Stimulated activated CD4-positive, alpha-beta T cell treated with anti-CD3 and anti-CD28 coated beads, Interleukin-4, amount 100 ng/mL, for 48 hours (primary cell): ENCODE measurements at regions not wholly inside any gene's neighbourhood (a gene's known extent, or its start where the extent isn't known, plus 50 kb on each side); places are given as distances from the start of the nearest gene placed in this dataset.

Experiments
- DNase-seq, 2 donors: peaks; one replicate each; pipeline ENCODE4 v3.0.0-alpha.2; 2020; ENCODE audit warnings: low read depth in 2 of 2

- no peak for DNase-seq
Observed at GRCh38 chr2:14684516-14684915, 52.0 kb downstream of the LRATD1 start.

- DNase-seq = no peak
Observed at GRCh38 chr2:14690926-14691325, 58.4 kb downstream of the LRATD1 start.

DNA sequence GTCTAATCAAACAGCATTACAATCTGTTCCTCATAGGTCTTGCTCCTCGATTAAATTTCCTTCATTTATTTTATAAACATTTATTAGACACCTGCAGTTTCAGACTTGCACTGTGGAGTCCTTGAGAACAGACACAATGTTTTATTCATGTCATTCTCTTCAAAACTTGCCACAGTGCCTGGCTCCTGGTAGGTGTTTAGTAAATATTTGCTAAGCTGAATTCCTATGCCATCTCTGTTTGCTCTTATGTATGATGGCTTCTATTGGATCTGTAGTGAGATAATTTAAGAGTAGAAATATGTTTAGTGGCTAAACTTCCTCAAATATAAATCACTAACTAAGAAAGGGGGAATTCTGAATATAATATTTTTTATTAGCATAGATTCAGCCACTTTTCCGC lies 61.4 kb downstream of the LRATD1 start:
- no peak for DNase-seq

DNA sequence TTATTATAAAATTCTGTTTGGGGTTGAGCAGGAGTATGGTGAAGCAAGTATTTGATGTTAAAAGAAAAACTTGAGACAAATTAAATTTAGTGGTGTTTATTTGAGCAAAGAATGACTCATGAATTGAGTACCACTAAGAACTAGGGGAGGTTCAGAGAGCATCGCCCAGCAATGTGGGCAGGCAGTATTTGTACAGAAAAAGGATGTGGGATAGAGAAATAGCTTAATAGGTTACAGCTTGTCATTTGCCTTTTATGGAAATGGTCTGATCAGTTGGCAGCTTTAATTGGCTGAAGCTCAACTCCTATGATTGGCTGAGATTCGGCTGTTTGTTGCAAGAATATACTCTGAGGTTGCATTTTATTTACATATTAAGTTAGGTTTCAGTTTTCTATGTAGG lies 68.2 kb downstream of the LRATD1 start:
- DNase-seq = no peak

GRCh38 chr2:14702258-14702657 lies 69.7 kb downstream of the LRATD1 start:
- no peak for DNase-seq

- DNase-seq = no peak
Observed at GRCh38 chr2:14706201-14706600, 73.7 kb downstream of the LRATD1 start.

GRCh38 chr2:14712111-14712510 lies 79.6 kb downstream of the LRATD1 start:
- no peak for DNase-seq

- DNase-seq = no peak
Observed at GRCh38 chr2:14713248-14713647, 80.7 kb downstream of the LRATD1 start.

- DNase-seq = no peak
Observed at GRCh38 chr2:14715600-14715999, 83.1 kb downstream of the LRATD1 start.

DNA sequence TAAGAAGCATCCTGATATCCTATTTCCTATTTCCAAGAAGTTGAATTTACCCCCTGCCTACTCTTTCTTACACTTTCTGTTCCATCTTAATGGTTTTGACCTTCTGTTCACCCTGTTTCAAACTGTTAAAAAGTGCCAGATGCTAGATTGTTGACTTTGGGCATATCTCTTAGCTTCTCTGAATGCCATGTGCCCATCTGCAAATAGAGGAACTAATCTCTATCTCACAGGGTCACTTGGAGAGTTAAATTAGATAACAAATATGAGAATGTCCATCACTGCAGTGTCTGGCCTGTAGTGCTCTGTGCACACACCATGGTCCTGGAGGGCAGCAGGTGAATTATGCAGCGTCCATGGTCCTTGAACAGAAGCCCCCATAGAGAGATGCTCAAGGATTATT lies 83.8 kb downstream of the LRATD1 start:
- no peak for DNase-seq

DNA sequence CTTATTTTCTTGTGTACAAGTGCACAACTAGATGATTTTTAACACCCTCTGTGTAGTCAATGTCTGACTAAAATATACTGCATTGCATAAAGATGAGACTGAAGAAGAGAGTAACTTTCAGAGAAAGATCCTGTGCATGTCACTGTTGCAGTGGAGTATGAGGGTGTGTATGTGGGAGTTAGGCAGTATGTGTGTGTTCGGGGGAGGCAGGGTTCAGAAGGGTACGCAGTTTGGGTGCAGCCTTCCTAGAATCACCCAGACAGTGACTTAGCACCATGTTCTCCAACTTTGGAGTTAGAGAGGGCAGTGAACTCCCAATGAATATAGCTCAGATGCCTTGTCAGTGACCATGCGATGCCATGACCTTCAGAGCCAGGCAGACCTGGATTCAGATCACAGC lies 84.6 kb downstream of the LRATD1 start:
- DNase-seq = no peak

DNA sequence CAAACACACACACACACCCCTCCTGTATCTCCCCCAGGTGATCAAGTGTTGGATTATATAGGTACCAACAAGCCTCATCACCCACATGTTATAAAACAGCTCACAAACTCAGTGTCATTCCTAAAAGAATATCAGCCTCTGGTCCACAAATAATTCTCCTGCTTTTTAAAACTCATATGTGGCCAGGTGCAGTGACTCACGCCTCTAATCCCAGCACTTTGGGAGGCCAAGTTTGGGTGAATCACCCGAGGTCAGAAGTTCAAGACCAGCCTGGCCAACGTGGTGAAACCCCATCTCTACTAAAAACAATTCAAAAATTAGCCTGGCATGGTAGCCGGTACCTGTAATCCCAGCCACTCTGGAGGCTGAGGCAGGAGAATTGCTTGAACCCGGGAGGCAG lies 87.8 kb downstream of the LRATD1 start:
- DNase-seq = no peak

DNA sequence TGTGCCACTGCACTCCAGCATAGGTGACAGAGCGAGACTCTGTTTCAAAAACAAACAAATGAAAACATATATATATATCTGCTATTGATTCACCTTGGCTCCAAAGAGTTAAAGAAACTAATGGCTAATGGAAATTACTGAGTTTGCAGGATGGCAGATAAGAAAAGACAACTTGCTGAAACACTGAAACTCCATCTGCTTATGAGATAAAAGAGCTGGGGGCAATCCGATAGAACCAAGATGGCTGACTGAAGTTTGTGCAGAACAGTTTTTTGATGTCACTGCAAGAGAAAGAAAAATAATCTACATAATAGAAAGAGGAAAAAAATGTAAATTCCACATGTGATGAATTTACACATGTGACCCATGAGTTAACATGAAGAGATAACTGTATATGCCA lies 88.2 kb downstream of the LRATD1 start:
- DNase-seq = no peak

- no peak for DNase-seq
Observed at GRCh38 chr2:14722904-14723570, 90.5 kb downstream of the LRATD1 start.

GRCh38 chr2:14723684-14724083 lies 91.2 kb downstream of the LRATD1 start:
- DNase-seq = no peak

- DNase-seq = no peak
Observed at GRCh38 chr2:14735696-14736095, 103.2 kb downstream of the LRATD1 start.

- DNase-seq = no peak
Observed at GRCh38 chr2:14737201-14737600, 104.7 kb downstream of the LRATD1 start.

- DNase-seq = no peak
Observed at GRCh38 chr2:14743861-14744260, 111.3 kb downstream of the LRATD1 start.

GRCh38 chr2:14745288-14746076 lies 113.0 kb downstream of the LRATD1 start:
- no peak for DNase-seq

DNA sequence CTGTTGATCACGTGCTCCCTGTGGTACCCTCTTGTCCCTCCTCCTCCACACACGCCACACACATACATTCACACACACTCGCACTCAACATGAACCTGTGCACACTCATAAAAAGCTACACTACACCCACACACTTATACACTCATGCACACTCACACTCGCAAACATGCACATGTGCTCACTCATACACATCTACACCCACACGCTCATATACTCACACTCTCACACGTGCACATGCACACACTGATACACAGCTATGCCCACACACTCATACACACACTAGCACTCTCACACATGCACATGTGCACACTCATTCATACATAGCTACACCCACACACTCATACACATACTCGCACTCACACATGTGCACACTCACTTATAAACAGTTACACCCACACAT lies 113.6 kb downstream of the LRATD1 start:
- DNase-seq = no peak

DNA sequence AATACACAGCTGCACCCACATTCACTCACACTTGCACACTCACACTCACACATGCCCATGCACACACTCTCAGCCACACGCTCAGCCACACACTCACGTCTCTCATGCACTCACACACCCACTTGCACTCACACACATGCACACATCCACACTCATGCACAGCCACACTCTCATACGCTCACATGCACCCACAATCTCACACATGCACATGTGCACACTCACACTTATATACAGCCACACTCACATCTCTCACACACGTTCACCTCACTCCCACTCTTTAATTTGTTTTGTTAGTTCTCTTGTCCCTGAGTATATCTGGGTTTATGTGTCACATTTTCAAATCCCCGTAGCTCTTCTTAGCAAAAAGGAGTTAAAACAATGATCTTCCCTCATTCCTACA lies 114.9 kb downstream of the LRATD1 start:
- DNase-seq = no peak

DNA sequence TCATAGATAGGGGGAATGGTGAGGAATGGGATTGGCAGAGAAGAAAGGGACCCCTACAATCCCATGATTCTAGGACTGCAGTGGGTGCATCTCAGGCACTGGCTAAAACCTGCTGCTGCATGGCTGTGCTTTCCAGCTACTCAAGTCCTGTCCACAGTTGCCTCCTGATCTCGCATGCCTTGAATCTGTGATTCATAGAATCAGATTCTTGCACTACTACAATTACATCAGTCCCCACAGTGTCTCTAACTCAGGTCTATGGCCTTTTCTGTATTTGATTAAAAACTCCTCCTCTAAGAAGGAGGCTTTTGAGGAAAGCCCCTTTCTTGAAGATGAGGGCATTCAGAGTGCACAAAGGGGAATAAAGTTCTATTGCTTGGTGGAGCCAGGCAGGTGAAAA lies 117.4 kb downstream of the LRATD1 start:
- DNase-seq = no peak

DNA sequence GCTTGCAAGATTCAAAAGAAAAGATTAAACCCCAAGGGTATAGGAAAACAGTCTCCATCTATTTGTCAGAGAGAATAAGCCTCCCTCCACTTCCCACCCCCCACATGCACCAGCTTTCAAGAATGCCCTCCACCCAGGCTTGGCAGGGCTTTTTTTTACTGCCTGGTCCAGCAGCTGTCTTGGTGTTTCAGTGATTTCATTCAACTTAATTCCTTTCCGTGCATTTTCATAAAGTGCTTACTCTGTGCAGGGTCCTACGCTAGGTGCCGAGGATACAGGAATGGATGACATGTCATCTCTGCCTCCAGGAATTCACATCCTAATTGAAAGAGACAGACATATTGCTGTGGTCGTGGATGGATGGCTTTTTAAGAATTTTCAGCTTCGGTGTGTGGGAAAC lies 117.9 kb downstream of the LRATD1 start:
- DNase-seq = no peak

GRCh38 chr2:14751581-14751980 lies 119.1 kb downstream of the LRATD1 start:
- DNase-seq = no peak
